Cardiac muscle cell (in vitro differentiated cells and primary cell): ENCODE measurements at regions not wholly inside any gene's neighbourhood (a gene's known extent, or its start where the extent isn't known, plus 50 kb on each side); places are given as distances from the start of the nearest gene placed in this dataset.
"Not testable (repeated sequence)": the region's sequence is repeated elsewhere in the genome, so short reads cannot be mapped to it uniquely, and the experiment has no call there.

Experiments
- DNase-seq, 2 donors: peaks; one replicate each; pipeline versions ENCODE4 v3.0.0 to v3.0.0-alpha.2; 2010 to 2017; ENCODE audit warnings: low read depth in 1 of 2, low spot score in 1 of 2
- H3K27ac ChIP-seq: fragments of 200-600 bp; sonication (generic); 2 replicates; pipeline ENCODE4 v1.5.1; 2016
- H3K27me3 ChIP-seq: fragments of 200-600 bp; sonication (generic); 2 replicates; pipeline ENCODE4 v1.6.0; 2016; ENCODE audit warnings: control low read depth
- H3K36me3 ChIP-seq: fragments of 200-600 bp; sonication (generic); 2 replicates; pipeline ENCODE4 v1.5.1; 2016; ENCODE audit warnings: control low read depth
- H3K4me1 ChIP-seq: fragments of 200-600 bp; sonication (generic); 2 replicates; pipeline ENCODE4 v1.8.1; 2017; ENCODE audit warnings: low read depth, mild to moderate bottlenecking, mixed run types
- H3K4me3 ChIP-seq: fragments of 200-600 bp; sonication (generic); 2 replicates; pipeline ENCODE4 v1.5.1; 2016; ENCODE audit warnings: mild to moderate bottlenecking
- H3K9me3 ChIP-seq: fragments of 200-600 bp; sonication (generic); 2 replicates; pipeline ENCODE4 v1.5.1; 2017; ENCODE audit warnings: low read depth, mild to moderate bottlenecking, control low read depth
- CTCF ChIP-seq: IDR thresholded peaks from 2 replicates; pipeline ENCODE4 v1.5.1; 2012; ENCODE audit warnings: low read depth, mild to moderate bottlenecking, low read length

GRCh38 chr1:65595724-65596123 is 175.3 kb downstream of the LEPR start:
- H3K27me3 ChIP-seq: no peaks in the 10 kb centered on the region
- H3K4me1 ChIP-seq: no peaks in the 10 kb centered on the region
- H3K9me3 ChIP-seq: no peaks in the 10 kb centered on the region
- no peaks in the 10 kb centered on the region for H3K36me3 ChIP-seq
- no peak overlapping the region for H3K4me3 ChIP-seq
- DNase-seq: no peak
- no peak for TF ChIP-seq CTCF
- no peak overlapping the region for H3K27ac ChIP-seq

GRCh38 chr1:65596768-65597167 is 176.3 kb downstream of the LEPR start:
- no peaks in the 10 kb centered on the region for H3K4me1 ChIP-seq
- TF ChIP-seq CTCF: no peak
- H3K9me3 ChIP-seq: no peaks in the 10 kb centered on the region
- no peaks in the 10 kb centered on the region for H3K36me3 ChIP-seq
- H3K27ac ChIP-seq: no peak overlapping the region
- no peak overlapping the region for H3K4me3 ChIP-seq
- H3K27me3 ChIP-seq: no peaks in the 10 kb centered on the region
- no peak for DNase-seq

- no peak for TF ChIP-seq CTCF
- Histone ChIP-seq H3K4me1 (no peaks in the 10 kb centered on the region), H3K4me3 (no peak overlapping the region), H3K36me3 (no peaks in the 10 kb centered on the region), H3K27ac (no peak overlapping the region), H3K9me3 (no peaks in the 10 kb centered on the region), H3K27me3 (no peaks in the 10 kb centered on the region)
- DNase-seq: peak in 1 of 2 donors; percentile 74
These were observed 185.2 kb downstream of the LEPR start for GRCh38 chr1:65605621-65606020.

- DNase-seq: peak in 1 of 2 donors; percentile 11
- no peak for TF ChIP-seq CTCF
- H3K9me3 ChIP-seq: no peaks in the 10 kb centered on the region
- H3K36me3 ChIP-seq: no peaks in the 10 kb centered on the region
- no peak overlapping the region for H3K27ac ChIP-seq
- no peaks in the 10 kb centered on the region for H3K4me1 ChIP-seq
- H3K4me3 ChIP-seq: no peak overlapping the region
- no peaks in the 10 kb centered on the region for H3K27me3 ChIP-seq
These were observed 186.0 kb downstream of the LEPR start for GRCh38 chr1:65606426-65606825.

- H3K36me3 ChIP-seq: no peaks in the 10 kb centered on the region
- H3K9me3 ChIP-seq: no peaks in the 10 kb centered on the region
- DNase-seq: no peak
- no peaks in the 10 kb centered on the region for H3K27me3 ChIP-seq
- H3K4me1 ChIP-seq: no peaks in the 10 kb centered on the region
- TF ChIP-seq CTCF: no peak
- no peak overlapping the region for H3K27ac ChIP-seq
- no peak overlapping the region for H3K4me3 ChIP-seq
These were observed 178.8 kb upstream of the PDE4B start for GRCh38 chr1:65613884-65614283.

GRCh38 chr1:65615859-65616258 is 176.8 kb upstream of the PDE4B start:
- Histone ChIP-seq H3K27ac (no peak overlapping the region), H3K4me3 (no peak overlapping the region), H3K4me1 (no peaks in the 10 kb centered on the region), H3K27me3 (no peaks in the 10 kb centered on the region), H3K36me3 (no peaks in the 10 kb centered on the region), H3K9me3 (no peaks in the 10 kb centered on the region)
- peak in 1 of 2 donors; percentile 9 for DNase-seq
- TF ChIP-seq CTCF: no peak

- Histone ChIP-seq H3K27ac (peak overlapping the region; percentile 82), H3K4me1 (peaks cover 23% of the 10 kb centered on the region)
- DNase-seq: peak; percentile 33 to 44
- not testable (repeated sequence) for H3K4me3 ChIP-seq, H3K9me3 ChIP-seq, H3K27me3 ChIP-seq, H3K36me3 ChIP-seq
These were observed 171.0 kb upstream of the PDE4B start for GRCh38 chr1:65621721-65622120.
